T-cell (primary cell): ENCODE measurements at regions not wholly inside any gene's neighbourhood (a gene's known extent, or its start where the extent isn't known, plus 50 kb on each side); places are given as distances from the start of the nearest gene placed in this dataset.

ENCODE experiments used
- ATAC-seq, 4 experiments: fragments of 200-7000 bp in 3 of 4; fragments of 150-1000 bp in 1 of 4; cut with Tn5 transposase; replicated peaks in 1 of 4; 1 replicate in 3 of 4; 2 replicates in 1 of 4; pipeline ENCODE4 v1.10.0; 2021; ENCODE audit warnings: moderate library complexity in 3 of 4, mild to moderate bottlenecking in 2 of 4, moderate number of reproducible peaks in 1 of 4
- CTCF ChIA-PET, 2 donors: fragments of 300-600 bp; sonication (Branson Sonifier 250); formaldehyde crosslinking; loops; one replicate each; lab custom pipeline; 2022; ENCODE audit warnings: antibody characterized with exemption in 2 of 2; lab: Charles Lee
- POLR2A ChIA-PET, 2 donors: fragments of 300-600 bp; sonication (Branson Sonifier 250); formaldehyde crosslinking; loops; one replicate each; lab custom pipeline; 2022; ENCODE audit warnings: antibody characterized with exemption in 2 of 2; lab: Charles Lee
- DNase-seq, 35 experiments: peaks; one replicate each; pipeline versions ENCODE4 v3.0.0 to v3.0.0-alpha.2; 2013 to 2023
- H3K27ac ChIP-seq: one replicate; pipeline ENCODE4 v1.5.1; 2013; ENCODE audit warnings: low read length
- H3K27me3 ChIP-seq, 2 experiments: replicated peaks in 1 of 2; 1 replicate in 1 of 2; 2 replicates in 1 of 2; pipeline versions ENCODE4 v1.6.1 to v1.7.0; 2013; ENCODE audit warnings: low read length in 1 of 2, mixed read lengths in 1 of 2; ENCODE audit not compliant: control insufficient read depth in 2 of 2, insufficient read depth in 2 of 2; ENCODE audit errors: extremely low read depth in 1 of 2
- H3K36me3 ChIP-seq, 2 donors: 1 replicate in 1 of 2; 2 replicates in 1 of 2; pipeline versions ENCODE4 v1.6.1 to v1.7.0; 2013; ENCODE audit warnings: low read length in 1 of 2; ENCODE audit not compliant: control insufficient read depth in 2 of 2, insufficient read depth in 1 of 2; ENCODE audit errors: extremely low read depth in 1 of 2
- H3K4me1 ChIP-seq, 2 experiments: 1 replicate in 1 of 2; 2 replicates in 1 of 2; pipeline versions ENCODE4 v1.6.1 to v1.7.0; 2013; ENCODE audit warnings: low read length in 2 of 2, mixed read lengths in 1 of 2; ENCODE audit not compliant: insufficient read depth in 2 of 2, control insufficient read depth in 1 of 2; ENCODE audit errors: extremely low read depth in 1 of 2
- H3K4me3 ChIP-seq, 2 donors: 1 replicate in 1 of 2; 2 replicates in 1 of 2; pipeline versions ENCODE4 v1.5.1 to v1.7.0; 2013; ENCODE audit warnings: mild to moderate bottlenecking in 2 of 2, low read length in 1 of 2, moderate library complexity in 1 of 2; ENCODE audit not compliant: control insufficient read depth in 1 of 2; ENCODE audit errors: extremely low read depth in 1 of 2
- H3K9me3 ChIP-seq: 2 replicates; pipeline ENCODE4 v1.7.0; 2013
- H3K27ac Mint-ChIP-seq, 2 donors: one replicate each; pipeline ENCODE4 v1.8.0; 2020 to 2021; ENCODE audit warnings: mild to moderate bottlenecking in 2 of 2, mixed read lengths in 2 of 2
- H3K27me3 Mint-ChIP-seq, 2 donors: one replicate each; pipeline ENCODE4 v1.8.0; 2021 to 2022; ENCODE audit warnings: mixed read lengths in 2 of 2
- H3K36me3 Mint-ChIP-seq: one replicate; pipeline ENCODE4 v1.8.0; 2021; ENCODE audit warnings: mixed read lengths
- H3K4me1 Mint-ChIP-seq, 3 donors: one replicate each; pipeline ENCODE4 v1.8.0; 2020 to 2022; ENCODE audit warnings: mixed read lengths in 3 of 3, mild to moderate bottlenecking in 1 of 3
- H3K4me3 Mint-ChIP-seq, 3 donors: one replicate each; pipeline ENCODE4 v1.8.0; 2020 to 2022; ENCODE audit warnings: mild to moderate bottlenecking in 3 of 3, mixed read lengths in 3 of 3, moderate library complexity in 3 of 3
- H3K9me3 Mint-ChIP-seq, 3 donors: one replicate each; pipeline ENCODE4 v1.8.0; 2020 to 2022; ENCODE audit warnings: mixed read lengths in 3 of 3
- WGBS: methylation state at CpG from one replicate; pipeline ENCODE4 v1.1.5; 2013; ENCODE audit warnings: missing lambda C conversion rate; ENCODE audit not compliant: insufficient coverage; 5-methylcytosine and 5-hydroxymethylcytosine counted together

GRCh38 chr15:39143479-39143878 is 437.4 kb upstream of the THBS1 start:
- peaks cover 0 to 5% of the 10 kb centered on the region in 2 experiments for H3K27me3 ChIP-seq
- H3K27me3 Mint-ChIP-seq = no peaks in the 10 kb centered on the region
- H3K27ac Mint-ChIP-seq = no peak overlapping the region
- no peak for DNase-seq
- no peaks in the 10 kb centered on the region for H3K36me3 ChIP-seq
- H3K4me3 ChIP-seq = no peak overlapping the region
- H3K9me3 ChIP-seq = no peaks in the 10 kb centered on the region
- CTCF ChIA-PET = interaction anchor here in 1 of 2 donors (0.7 kb wide), 1 partner anchor 67 kb away, joined by 3 read pairs; no protein-coding TSS in a partner anchor
- H3K4me1 ChIP-seq = no peaks in the 10 kb centered on the region
- no peak overlapping the region for H3K27ac ChIP-seq
- H3K36me3 Mint-ChIP-seq = no peaks in the 10 kb centered on the region
- no peak overlapping the region for H3K4me3 Mint-ChIP-seq
- ATAC-seq = no peak
- H3K4me1 Mint-ChIP-seq = peaks cover 0 to 5% (median 0%) of the 10 kb centered on the region in 3 donors
- WGBS = 96% methylated on average over 4 of the region's 5 CpGs
- H3K9me3 Mint-ChIP-seq = no peaks in the 10 kb centered on the region
- POLR2A ChIA-PET = no interaction called here

DNA sequence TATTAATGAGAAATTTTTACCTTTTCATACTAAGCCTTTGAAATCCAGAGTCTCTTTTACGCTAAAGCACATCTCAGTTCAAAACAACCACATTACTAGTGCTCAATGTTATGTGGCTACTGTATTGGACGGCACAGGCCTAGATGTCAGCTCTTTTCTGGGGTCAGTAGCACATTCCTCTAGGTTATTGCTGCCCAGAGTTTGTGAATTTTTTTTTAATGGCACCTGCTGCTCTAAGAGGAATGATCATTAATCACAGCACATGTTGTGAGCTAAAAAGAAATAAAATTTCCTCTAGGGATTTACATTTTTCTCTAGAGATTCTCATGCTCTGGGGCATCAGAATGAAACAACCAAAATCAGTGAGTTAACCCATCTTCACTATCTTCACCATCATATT is 436.8 kb upstream of the THBS1 start:
- CTCF ChIA-PET = interaction anchor here in 1 of 2 donors (0.7 kb wide), 1 partner anchor 66 kb away, joined by 3 read pairs; no protein-coding TSS in a partner anchor
- WGBS = no CpG with 5 or more reads among the region's 2 CpGs
- Histone ChIP-seq H3K27ac (no peak overlapping the region), H3K4me3 (no peak overlapping the region), H3K36me3 (no peaks in the 10 kb centered on the region), H3K4me1 (no peaks in the 10 kb centered on the region), H3K9me3 (no peaks in the 10 kb centered on the region), H3K27me3 (peaks cover 0 to 5% of the 10 kb centered on the region in 2 experiments)
- H3K27ac Mint-ChIP-seq = no peak overlapping the region
- ATAC-seq = no peak
- no peak for DNase-seq
- POLR2A ChIA-PET = no interaction called here
- no peaks in the 10 kb centered on the region for H3K9me3 Mint-ChIP-seq
- H3K36me3 Mint-ChIP-seq = no peaks in the 10 kb centered on the region
- no peak overlapping the region for H3K4me3 Mint-ChIP-seq
- H3K4me1 Mint-ChIP-seq = peaks cover 0 to 5% (median 0%) of the 10 kb centered on the region in 3 donors
- no peaks in the 10 kb centered on the region for H3K27me3 Mint-ChIP-seq

- Histone ChIP-seq H3K4me3 (no peak overlapping the region), H3K27ac (no peak overlapping the region), H3K27me3 (peaks cover 0 to 4% of the 10 kb centered on the region in 2 experiments), H3K9me3 (no peaks in the 10 kb centered on the region), H3K36me3 (no peaks in the 10 kb centered on the region), H3K4me1 (no peaks in the 10 kb centered on the region)
- ATAC-seq (no peak), DNase-seq (no peak)
- ChIA-PET CTCF (no interaction called here), POLR2A (no interaction called here)
- H3K9me3 Mint-ChIP-seq = no peaks in the 10 kb centered on the region
- H3K36me3 Mint-ChIP-seq = no peaks in the 10 kb centered on the region
- peaks cover 0 to 3% of the 10 kb centered on the region in 2 donors for H3K27me3 Mint-ChIP-seq
- peaks cover 0 to 5% (median 0%) of the 10 kb centered on the region in 3 donors for H3K4me1 Mint-ChIP-seq
- no peak overlapping the region for H3K27ac Mint-ChIP-seq
- no CpG with 5 or more reads among the region's 2 CpGs for WGBS
- H3K4me3 Mint-ChIP-seq = no peak overlapping the region
Observed at GRCh38 chr15:39144613-39145499, 436.0 kb upstream of the THBS1 start.

DNA sequence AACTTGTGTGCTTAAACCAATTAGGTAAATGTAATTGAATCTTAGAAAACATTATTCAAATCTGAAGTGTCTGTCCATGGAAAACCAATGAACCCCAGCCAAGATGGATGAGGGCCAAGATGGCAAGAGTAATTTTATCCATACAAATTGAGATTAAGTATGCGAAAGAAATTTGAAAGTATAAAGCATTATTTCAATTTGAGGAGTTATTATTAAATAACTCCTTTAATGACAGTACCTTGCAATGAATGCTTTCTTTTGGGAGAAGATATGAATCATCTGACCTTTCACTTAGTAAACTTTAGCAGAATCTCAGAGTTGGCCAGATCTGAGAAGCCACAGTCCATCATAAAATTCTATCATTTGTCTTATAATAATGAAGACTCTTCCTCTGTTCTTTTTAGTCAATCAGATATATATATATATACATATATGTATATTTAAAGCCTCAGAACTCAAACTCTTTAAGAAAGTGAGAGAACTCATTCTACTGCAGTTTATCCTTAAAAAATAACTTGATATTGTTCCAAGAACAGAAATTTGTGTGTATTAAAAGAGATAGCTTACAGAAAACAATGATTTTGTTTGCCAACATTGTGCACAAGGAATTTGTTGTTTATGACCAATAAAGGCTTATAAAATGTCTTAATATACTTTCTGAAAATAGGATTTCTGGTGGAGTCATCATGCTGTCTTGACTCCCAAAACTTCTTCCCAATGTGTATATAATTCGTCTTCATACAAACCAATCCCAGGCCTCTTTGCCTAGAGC is 434.8 kb upstream of the THBS1 start:
- DNase-seq (no peak), ATAC-seq (no peak)
- Histone ChIP-seq H3K4me3 (no peak overlapping the region), H3K27ac (no peak overlapping the region), H3K9me3 (no peaks in the 10 kb centered on the region), H3K4me1 (no peaks in the 10 kb centered on the region), H3K27me3 (peaks cover 0 to 1% of the 10 kb centered on the region in 2 experiments), H3K36me3 (no peaks in the 10 kb centered on the region)
- CTCF ChIA-PET = no interaction called here
- H3K4me3 Mint-ChIP-seq = no peak overlapping the region
- peaks cover 0 to 3% of the 10 kb centered on the region in 2 donors for H3K27me3 Mint-ChIP-seq
- WGBS = no CpG with 5 or more reads among the region's 2 CpGs
- H3K27ac Mint-ChIP-seq = no peak overlapping the region
- no peaks in the 10 kb centered on the region for H3K36me3 Mint-ChIP-seq
- no peaks in the 10 kb centered on the region for H3K9me3 Mint-ChIP-seq
- POLR2A ChIA-PET = no interaction called here
- peaks cover 0 to 5% (median 0%) of the 10 kb centered on the region in 3 donors for H3K4me1 Mint-ChIP-seq

DNA sequence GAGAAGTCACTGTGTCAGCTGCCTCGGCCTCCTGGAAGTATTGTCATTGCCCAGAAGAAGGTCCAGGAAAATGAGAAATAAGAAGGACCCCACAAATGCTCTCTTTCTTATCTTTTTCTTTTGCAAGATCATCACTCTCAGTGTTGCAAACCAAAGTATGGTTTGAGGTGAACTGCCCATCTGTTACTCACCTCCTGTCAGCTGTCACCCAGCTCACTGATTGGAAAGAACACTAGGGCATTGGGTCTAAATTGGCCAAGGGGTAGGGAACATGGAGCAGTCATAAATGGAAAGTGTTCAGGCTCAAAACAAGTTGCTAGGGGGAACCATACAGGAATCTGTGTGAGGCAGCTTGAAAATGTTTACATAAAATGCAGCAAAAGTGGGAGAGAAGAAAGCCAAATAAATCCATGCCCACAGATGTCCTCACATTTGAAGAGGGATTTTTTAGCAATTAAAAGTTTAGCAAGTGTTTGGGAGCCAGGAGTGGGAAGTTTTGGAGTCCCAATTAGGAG is 431.2 kb upstream of the THBS1 start:
- ATAC-seq (no peak), DNase-seq (no peak)
- no peaks in the 10 kb centered on the region for H3K9me3 ChIP-seq
- POLR2A ChIA-PET = no interaction called here
- no peak overlapping the region for H3K4me3 Mint-ChIP-seq
- no peak overlapping the region for H3K4me3 ChIP-seq
- H3K27ac ChIP-seq = no peak overlapping the region
- H3K36me3 Mint-ChIP-seq = no peaks in the 10 kb centered on the region
- no peaks in the 10 kb centered on the region for H3K27me3 ChIP-seq
- H3K9me3 Mint-ChIP-seq = no peaks in the 10 kb centered on the region
- no peaks in the 10 kb centered on the region for H3K36me3 ChIP-seq
- peaks cover 3 to 8% of the 10 kb centered on the region in 2 donors for H3K27me3 Mint-ChIP-seq
- no CpG with 5 or more reads among the region's 1 CpG for WGBS
- no peaks in the 10 kb centered on the region for H3K4me1 Mint-ChIP-seq
- no peaks in the 10 kb centered on the region for H3K4me1 ChIP-seq
- no peak overlapping the region for H3K27ac Mint-ChIP-seq
- CTCF ChIA-PET = no interaction called here

DNA sequence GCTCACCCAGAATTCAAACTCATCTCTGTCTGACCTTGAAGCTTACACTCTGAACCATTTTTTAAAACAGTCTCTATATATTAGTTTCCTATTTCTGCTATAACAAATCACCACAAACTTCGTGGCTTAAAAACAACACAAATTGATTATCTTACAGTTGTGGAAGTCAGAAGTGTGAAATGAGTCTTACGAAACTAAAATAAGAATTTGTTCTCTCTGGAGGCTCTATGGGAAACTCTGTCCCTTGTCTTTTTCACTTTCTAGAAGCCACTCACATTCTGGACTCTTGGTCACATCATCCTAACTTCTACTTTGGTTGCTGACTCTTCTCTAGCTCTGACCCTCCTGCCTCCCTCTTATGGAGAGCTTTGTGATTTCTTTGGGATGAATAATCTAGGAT is 429.3 kb upstream of the THBS1 start:
- Histone ChIP-seq H3K9me3 (no peaks in the 10 kb centered on the region), H3K4me3 (no peak overlapping the region), H3K27me3 (no peaks in the 10 kb centered on the region), H3K27ac (no peak overlapping the region), H3K4me1 (no peaks in the 10 kb centered on the region), H3K36me3 (no peaks in the 10 kb centered on the region)
- no CpG with 5 or more reads among the region's 2 CpGs for WGBS
- Mint-ChIP-seq H3K9me3 (no peaks in the 10 kb centered on the region), H3K4me1 (no peaks in the 10 kb centered on the region), H3K4me3 (no peak overlapping the region), H3K27ac (no peak overlapping the region), H3K27me3 (peaks cover 9 to 11% of the 10 kb centered on the region in 2 donors), H3K36me3 (no peaks in the 10 kb centered on the region)
- DNase-seq (no peak), ATAC-seq (no peak)
- POLR2A ChIA-PET = no interaction called here
- CTCF ChIA-PET = no interaction called here
